GM21717 (cell line): ENCODE measurements at regions not wholly inside any gene's neighbourhood (a gene's known extent, or its start where the extent isn't known, plus 50 kb on each side); places are given as distances from the start of the nearest gene placed in this dataset.

Source experiments
- ATAC-seq: cut with Tn5 transposase; IDR thresholded peaks from one replicate; pipeline ENCODE4 v1.9.1; 2021; ENCODE audit warnings: mild to moderate bottlenecking, moderate library complexity; ENCODE audit not compliant: unreplicated experiment

DNA sequence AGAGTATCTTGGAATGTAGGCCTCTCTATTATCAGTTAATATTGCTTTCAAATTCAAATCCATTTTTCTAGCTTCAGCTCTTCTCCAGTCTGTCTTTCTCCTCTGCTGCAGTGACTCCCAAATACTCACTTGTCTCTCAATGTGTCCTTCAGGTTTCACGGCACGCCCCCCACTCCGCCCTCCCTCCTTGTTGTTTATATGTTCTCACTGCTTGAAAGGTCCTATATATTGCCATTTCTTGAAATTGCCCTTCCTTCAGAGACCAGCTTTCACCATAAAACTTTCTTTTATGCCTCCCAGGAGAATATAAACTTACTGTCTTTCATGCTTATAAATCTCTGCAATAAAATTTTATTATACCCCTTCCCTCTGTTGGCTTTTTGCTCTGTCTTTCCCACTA, 668.2 kb downstream of the CCSER2 start:
- ATAC-seq = no peak

- ATAC-seq = no peak
These were observed 669.5 kb downstream of the CCSER2 start for GRCh38 chr10:84997870-84998269.

DNA sequence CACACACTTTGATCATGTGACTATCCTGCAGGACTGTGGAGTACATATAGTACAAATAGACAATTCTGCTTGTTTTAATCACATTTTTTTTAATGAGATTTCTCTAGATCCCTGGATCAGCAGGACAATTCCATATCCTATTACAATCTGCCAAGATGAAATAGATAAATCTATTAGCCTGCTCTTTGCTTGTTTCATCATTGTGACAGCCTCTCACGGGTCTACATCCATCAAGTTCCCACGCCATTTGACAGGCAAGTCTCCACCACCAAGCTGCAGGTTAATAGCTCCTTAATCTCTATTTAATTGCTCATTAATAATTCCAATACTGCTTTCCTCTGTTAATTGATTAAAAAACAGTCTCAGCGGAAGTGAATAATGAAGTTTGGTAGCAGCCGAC, 671.5 kb downstream of the CCSER2 start:
- ATAC-seq = no peak

- ATAC-seq = no peak
These were observed 674.7 kb downstream of the CCSER2 start for GRCh38 chr10:85003083-85003482.

- no peak for ATAC-seq
These were observed 680.2 kb downstream of the CCSER2 start for GRCh38 chr10:85008488-85009184.

DNA sequence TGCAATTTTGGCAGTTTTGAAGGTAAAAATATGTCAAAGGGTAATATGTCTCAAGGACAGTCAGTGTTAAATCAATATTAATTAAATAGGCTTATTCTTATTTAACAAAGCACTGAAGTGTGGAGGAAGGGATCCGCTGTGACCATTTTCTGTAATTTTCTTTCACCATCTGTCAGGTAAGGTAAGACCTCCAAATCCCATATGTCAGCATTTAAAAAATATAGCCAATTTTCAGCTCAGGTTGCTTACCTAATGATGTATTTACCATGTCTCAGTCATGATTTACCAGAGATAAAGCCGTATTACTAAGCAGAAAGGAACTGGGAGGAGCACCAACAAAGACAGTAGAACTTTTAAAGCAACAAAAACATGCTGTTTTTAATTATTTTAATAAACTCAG, 683.9 kb downstream of the CCSER2 start:
- ATAC-seq = no peak

- no peak for ATAC-seq
These were observed 698.6 kb downstream of the CCSER2 start for GRCh38 chr10:85026878-85027467.

DNA sequence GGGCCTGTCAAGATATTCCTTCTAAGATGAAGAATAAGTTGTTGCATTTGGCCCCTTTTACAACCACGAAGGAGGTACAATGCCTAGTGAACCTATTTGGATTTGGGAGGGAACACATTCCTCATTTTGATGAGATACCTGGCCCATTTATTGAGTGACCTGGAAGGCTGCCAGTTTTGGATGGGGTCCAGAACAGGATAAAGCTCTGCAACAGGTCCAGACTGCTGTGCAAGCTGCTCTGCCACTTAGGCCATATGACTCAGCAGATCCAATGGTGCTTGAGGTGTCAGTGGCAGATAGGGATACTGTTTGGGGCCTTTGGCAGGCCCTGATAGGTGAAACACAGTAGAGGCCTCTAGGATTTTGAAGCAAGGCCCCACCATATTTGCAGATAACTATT, 704.6 kb downstream of the CCSER2 start:
- ATAC-seq = no peak

- no peak for ATAC-seq
These were observed 708.3 kb downstream of the CCSER2 start for GRCh38 chr10:85036661-85037060.

DNA sequence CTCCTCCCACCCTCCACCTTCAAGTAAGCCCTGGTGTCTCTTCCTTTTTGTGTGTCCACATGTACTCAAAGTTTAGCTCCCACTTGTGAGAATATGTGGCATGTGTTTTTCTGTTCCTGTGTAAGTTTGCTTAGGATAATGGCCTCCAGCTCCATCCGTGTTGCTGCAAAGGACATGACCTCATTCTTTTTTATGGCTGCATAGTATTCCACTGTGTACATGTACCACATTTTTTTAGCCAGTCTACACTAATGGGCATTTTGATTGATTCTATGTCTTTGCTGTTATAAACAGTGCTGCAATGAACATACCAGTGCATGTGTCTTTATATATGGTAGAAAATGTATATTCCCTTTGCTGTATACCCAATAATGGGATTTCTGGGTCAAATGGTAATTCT, 710.9 kb downstream of the CCSER2 start:
- no peak for ATAC-seq

- ATAC-seq = no peak
These were observed 714.8 kb downstream of the CCSER2 start for GRCh38 chr10:85043207-85043606.

- ATAC-seq = no peak
These were observed 716.7 kb downstream of the CCSER2 start for GRCh38 chr10:85045046-85045445.

DNA sequence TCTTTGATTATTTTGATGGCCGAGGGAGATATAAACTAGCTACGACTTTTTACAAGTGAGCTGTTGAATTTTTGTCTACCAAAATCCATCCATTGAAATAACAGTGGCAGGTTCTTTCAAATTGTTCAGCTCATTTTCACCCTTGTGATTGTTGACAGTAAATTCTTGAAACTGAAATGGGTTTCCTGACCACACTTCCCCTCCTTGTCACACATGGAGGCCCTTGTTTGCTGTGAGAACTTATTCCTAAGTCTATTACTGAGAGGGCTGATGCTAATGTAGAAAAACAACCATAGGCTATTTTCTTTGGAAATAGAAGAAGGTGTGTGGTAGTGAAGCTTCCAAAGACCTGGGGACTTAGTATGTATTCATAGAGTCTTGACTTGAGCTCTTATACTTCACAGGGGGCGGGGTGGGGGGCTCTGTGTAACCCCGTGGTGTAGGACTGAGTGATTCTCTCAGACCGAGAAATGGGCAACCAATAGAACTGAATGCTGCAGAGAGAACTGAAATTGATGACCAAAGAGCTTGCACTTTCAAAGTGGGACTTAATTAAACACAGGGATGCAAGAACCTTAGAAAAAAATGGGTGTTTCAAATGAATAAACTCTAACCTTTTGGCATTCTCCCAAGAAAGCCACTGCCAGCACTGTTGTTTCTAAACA, 718.9 kb downstream of the CCSER2 start:
- no peak for ATAC-seq

GRCh38 chr10:85047979-85048378, 719.6 kb downstream of the CCSER2 start:
- ATAC-seq = no peak

DNA sequence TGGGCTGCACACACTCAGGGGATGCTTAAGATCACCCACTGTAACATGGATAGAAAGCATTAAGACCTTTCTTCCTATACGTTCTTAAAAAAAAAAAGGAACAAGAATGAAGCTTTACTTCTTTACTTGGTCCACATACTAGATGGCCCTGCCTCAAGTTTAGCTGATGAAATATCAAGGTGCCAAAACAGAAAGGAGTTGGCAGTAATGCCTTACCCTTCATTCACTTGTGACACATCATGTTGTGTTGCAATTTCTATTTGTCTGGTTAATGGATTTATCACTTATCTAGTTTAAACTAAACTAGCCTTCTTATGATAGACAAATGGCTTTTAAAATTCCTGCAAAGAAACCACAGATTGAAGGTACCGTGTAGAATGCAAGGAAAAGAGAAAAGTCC, 720.3 kb downstream of the CCSER2 start:
- ATAC-seq = no peak

DNA sequence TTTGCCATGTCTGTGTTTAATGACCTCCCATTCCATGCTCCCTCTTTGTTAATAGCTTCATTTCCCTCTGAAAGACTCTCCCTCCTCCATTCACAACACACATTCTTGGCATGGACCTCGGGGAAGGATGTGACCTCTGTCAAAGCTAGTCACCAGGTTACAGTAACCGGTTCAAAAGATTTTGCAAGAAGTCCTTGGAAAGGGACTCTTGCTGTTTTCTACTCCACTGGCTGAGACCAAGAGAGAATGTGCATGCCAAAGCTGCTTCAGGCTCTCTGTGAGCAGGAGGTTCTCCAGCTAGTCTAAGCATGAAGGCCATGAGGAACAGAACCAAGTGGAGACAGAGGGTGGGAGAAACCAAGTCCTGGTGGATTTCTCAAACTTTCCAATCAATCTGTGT, 732.6 kb downstream of the CCSER2 start:
- no peak for ATAC-seq

- ATAC-seq = no peak
These were observed 733.0 kb downstream of the CCSER2 start for GRCh38 chr10:85061401-85061800.

- ATAC-seq = no peak
These were observed 739.6 kb downstream of the CCSER2 start for GRCh38 chr10:85067955-85068354.

GRCh38 chr10:85080934-85081333, 752.5 kb downstream of the CCSER2 start:
- ATAC-seq = no peak

DNA sequence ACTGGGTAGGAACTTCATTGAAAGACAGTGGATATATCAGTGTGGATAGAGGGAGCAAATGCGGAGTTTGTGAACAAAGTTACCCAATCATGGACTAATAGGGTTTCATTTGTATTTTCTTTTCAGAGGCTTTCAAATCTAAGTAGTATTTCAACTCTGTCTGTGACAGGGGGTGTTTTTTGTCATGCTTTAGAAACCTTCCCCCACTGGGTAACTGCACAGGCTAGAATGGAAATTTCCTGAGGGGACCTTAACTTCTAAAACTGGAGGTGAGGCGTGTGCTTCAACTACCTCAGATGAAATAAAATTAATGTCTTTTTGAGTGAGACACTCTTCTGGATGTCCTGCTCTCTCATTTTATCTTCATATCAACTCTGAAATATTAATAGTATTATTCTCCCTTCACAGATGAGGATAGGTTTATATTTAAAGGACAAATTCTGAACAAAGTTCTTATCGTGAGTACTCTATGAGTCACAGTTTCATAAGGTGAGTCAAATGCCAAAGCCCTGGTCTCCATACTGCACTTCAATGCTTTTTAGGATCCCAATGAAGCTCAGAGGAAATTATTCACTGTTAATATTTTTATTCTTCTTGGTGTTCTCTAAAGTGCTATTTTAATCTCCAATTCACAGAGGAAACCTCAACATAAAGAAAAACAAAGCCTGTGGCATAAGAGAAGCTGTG, 770.6 kb downstream of the CCSER2 start:
- ATAC-seq = no peak

- ATAC-seq = no peak
These were observed 772.1 kb downstream of the CCSER2 start for GRCh38 chr10:85100495-85100894.
